ENCODE measurements at regions not wholly inside any gene's neighbourhood (a gene's known extent, or its start where the extent isn't known, plus 50 kb on each side); places are given as distances from the start of the nearest gene placed in this dataset.

GRCh38 chr7:108634535-108634934 lies 64.9 kb downstream of the DNAJB9 start:
- TF ChIP-seq CTCF (IDR thresholded peaks at IDR 0.05) (no peak), POLR2A (IDR thresholded peaks at IDR 0.05; ENCODE audit: low read depth) (no peak), EP300 (IDR thresholded peaks at IDR 0.05) (no peak), POLR2AphosphoS5 (IDR thresholded peaks at IDR 0.05) (no peak)

All from esophagus muscularis mucosa (tissue), 4 donors.